ENCODE measurements at regions not wholly inside any gene's neighbourhood (a gene's known extent, or its start where the extent isn't known, plus 50 kb on each side); places are given as distances from the start of the nearest gene placed in this dataset.

DNA sequence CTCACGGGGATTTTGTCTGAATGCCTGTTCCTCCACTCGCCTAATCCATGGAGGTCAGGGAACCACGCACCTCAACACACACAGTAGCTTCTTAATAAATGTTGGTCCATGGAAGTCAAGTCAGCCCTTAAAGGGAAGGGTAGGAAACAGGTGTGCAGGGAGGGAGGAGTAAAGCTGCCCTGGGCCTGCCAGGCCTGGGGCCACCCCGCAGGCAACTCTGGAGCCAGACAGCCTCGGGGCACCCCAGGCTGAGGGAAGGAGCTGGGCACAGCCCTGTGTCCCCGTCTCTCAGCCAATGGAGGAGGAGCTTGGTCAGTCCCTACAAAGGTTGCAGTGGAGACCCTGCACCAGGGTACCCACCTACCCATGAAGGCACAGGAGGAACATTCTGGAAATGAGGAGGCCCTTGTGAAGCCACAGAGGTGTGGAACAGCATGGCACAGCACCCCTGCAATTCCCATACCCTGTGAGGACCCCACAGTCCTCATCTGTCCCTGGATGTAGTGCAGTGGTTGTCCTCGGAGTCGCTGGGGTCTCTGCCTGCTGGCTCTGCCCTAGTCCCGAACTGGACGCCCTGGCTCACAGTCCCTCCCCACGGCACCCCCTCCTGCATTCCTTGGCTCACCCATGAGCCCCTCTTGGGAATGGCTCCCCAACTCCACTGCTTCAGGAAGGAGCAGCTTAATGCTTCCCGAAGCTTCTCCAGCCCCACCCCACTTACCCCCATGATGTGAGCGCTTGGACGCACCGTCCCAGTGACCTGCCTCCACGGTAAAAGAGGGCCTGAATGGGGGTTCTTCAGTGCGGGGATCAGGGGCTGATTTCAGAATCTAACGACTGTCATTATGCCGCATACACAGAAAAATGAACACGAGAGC, 79.2 kb upstream of the INSIG1 start:
- TF ChIP-seq, protein P1, sequence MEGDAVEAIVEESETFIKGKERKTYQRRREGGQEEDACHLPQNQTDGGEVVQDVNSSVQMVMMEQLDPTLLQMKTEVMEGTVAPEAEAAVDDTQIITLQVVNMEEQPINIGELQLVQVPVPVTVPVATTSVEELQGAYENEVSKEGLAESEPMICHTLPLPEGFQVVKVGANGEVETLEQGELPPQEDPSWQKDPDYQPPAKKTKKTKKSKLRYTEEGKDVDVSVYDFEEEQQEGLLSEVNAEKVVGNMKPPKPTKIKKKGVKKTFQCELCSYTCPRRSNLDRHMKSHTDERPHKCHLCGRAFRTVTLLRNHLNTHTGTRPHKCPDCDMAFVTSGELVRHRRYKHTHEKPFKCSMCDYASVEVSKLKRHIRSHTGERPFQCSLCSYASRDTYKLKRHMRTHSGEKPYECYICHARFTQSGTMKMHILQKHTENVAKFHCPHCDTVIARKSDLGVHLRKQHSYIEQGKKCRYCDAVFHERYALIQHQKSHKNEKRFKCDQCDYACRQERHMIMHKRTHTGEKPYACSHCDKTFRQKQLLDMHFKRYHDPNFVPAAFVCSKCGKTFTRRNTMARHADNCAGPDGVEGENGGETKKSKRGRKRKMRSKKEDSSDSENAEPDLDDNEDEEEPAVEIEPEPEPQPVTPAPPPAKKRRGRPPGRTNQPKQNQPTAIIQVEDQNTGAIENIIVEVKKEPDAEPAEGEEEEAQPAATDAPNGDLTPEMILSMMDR (conservative IDR thresholded peaks at IDR 0.05): no peak
- TF ChIP-seq ZFX (IDR thresholded peaks at IDR 0.05): no peak
